NCI-H82 treated with DMSO at 0.1 percent for 48 hours (cell line): ENCODE measurements at regions not wholly inside any gene's neighbourhood (a gene's known extent, or its start where the extent isn't known, plus 50 kb on each side); places are given as distances from the start of the nearest gene placed in this dataset.
A peak's percentile ranks its signal among the peaks of the same experiment; 100 is the strongest.

Experiments
- DNase-seq: peaks from one replicate; lab custom pipeline; 2025; ENCODE audit not compliant: unreplicated experiment; lab: John Stamatoyannopoulos, UW

GRCh38 chr13:97134364-97135095, 87.6 kb upstream of the MBNL2 start:
- DNase-seq = no peak

DNA sequence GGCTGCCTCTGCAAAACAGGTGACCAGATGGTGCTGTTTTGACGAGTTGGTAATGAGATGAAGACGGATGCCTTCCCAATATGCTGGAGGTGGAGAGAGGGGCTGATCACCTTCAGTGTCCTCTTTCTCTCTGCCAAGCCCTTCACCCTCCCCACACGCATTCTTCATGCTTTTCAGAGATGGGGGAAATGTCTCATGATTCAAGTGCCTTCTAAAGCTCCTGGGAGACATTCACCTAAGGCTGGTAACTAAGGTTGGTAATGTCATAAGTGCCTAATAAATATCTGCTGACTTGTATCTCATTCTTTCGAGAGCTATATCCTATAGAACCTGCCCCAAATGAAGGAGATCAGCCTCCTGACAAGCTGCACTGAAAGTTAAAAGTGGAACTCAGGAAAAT, 86.2 kb upstream of the MBNL2 start:
- DNase-seq = peak; percentile 88

GRCh38 chr13:97136418-97136817, 85.7 kb upstream of the MBNL2 start:
- DNase-seq = no peak

DNA sequence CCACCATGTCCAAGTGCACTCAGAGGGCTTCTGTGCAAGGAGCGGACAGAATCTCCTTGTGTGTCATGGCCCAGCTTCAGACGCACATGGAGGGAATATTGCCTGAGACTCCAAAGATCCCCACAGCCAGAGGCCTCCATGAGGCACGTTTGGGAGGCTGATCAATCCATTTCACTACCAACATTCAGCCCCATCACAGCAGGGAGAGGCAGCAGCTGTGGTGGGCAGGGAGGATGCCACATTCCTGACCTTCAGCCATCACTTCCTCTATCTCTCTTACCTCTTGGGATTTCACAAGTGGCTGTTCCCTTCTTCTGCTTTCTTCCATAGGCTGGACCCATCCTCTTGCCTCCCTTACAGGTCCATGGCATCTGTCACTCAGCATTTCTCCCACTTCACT, 82.4 kb upstream of the MBNL2 start:
- DNase-seq = no peak

GRCh38 chr13:97140131-97140530, 82.0 kb upstream of the MBNL2 start:
- DNase-seq = no peak

DNA sequence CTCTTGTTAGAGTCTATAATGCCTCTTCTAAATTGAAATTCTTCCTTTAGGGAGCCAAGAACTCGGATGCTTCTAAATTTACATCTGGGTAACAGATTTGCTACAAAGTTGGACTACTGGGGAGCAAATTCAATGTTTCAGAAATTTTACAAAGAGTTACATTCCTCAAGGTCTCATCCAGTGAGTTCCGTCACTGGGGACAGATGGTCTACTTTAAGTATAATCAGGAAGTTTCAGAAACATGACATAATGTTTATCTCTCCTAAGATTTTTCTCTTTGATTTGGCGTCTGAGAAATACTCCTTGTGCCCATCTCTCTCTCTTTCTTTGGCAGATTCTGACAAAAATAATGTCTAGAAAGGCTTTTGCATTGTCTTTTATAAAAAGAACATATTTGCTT, 81.5 kb upstream of the MBNL2 start:
- DNase-seq = no peak

DNA sequence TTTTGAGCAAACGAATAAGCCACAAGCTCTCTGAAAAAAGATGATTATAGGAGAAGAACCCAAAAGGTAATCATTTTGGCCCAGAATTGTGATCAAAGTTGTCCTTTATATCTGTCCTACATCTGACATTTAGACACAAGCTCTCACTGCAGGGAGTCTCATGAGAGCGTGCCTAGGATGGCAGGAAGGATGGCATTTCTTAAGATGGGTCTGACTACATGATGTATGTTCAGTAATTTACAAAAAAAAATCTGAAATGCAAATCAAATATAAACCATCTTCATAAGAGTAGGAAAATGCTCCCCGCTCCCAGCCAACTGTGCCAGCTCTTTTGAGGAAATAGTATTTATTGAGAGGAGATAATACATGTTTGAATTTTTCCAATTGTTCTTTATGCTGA, 81.0 kb upstream of the MBNL2 start:
- DNase-seq = no peak

DNA sequence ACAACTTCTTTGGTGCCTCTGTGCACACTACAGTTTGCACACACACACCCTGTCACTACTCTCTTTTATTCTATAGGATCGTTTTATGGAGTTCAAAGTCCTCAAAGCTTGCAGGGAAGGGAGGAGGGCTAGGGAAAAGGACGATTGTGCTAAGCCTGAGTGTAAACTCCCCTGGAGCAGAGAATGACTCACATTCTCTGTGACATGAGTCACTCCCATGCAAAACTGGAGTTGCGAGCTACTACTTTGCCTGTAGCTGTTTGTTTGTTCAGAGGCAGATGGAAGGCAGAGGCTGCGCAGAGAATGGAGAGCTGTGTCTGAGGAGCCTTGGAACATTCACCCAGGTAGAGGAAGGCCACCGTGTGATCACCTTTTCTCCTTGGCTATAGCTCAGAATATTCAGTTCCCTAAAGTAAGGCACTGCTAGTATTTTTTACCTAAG, 80.5 kb upstream of the MBNL2 start:
- DNase-seq = no peak

DNA sequence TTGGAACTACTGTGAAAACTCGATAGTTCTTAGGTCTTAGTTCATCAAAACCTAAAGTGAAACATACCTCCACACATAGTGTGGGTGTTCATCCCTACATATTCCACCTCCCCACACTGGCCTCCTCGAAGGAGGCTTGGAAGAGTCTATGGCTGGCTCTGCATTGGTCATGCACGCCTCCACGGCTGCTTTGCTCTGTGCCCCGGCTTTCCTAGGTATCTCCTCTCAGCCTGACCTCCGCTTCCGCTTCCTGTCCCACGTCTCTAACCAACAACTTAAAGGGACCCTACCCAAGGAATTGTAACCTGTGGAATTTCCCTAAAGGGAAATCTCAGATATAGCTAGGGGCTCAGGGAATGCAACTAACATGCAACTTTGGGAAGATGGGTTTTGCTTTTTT, 79.7 kb upstream of the MBNL2 start:
- DNase-seq = no peak

- DNase-seq = no peak
These were observed 77.1 kb upstream of the MBNL2 start for GRCh38 chr13:97145057-97145456.

DNA sequence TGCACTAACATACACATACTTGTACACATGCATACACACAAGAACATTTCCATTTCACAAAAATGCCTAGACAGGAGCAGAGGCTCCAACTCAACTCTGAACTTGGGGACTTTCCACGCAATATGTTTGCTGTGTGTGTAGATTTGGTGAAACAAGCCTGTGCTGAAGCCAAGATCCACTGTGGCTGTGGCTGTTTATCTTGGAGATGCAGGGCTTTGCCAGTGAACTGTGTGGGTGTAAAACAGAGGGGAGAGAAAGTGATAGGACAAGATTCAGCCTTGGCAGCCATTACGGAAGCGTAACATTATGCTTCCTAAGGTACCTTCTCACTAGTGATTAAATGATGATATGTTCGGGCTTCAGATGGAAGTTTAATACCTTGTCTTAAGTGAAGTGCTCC, 73.2 kb upstream of the MBNL2 start:
- no peak for DNase-seq

DNA sequence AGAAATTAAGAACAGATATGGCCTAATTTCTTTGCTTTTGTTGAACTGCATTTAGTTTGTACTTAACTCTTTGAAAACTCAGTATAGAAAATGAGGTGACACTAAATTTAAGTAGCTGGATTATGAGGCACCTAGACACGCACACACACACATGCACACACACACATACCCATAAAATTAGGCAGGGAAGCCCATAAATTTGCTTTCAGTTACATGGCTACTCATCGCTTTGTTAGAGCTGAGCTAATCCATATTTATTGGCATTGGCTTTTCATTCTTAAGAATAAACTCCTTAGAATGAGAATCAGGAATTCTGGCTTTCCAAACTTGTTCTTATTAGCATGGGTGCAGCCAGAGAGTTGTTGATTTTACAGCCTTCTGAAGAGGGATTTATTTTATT, 61.7 kb upstream of the MBNL2 start:
- DNase-seq = no peak

- no peak for DNase-seq
These were observed 60.4 kb upstream of the MBNL2 start for GRCh38 chr13:97161582-97162231.

GRCh38 chr13:97165502-97166425, 56.4 kb upstream of the MBNL2 start:
- DNase-seq = no peak

DNA sequence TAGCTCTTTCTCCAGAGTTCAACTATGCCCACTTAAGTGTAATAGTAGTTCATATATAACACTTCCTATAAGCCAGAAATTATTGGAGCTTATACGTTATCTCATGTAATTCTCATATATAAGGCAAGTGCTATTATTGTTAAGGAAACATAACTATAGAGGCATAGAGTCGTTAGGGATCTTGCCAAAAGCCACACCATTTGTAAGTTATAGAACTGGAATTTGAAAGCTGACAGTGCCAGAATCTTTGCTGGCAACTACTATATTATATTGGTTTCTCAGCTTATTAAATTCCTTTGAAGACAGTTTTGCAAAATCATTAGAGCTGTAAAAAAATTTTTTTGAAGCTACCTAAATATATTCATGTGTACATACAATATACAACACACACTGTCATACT, 51.0 kb upstream of the MBNL2 start:
- no peak for DNase-seq
